Activated CD8-positive, alpha-beta memory T cell treated with anti-CD3 and anti-CD28 coated beads, Interleukin-2, amount 50 U/mL, for 24 hours (primary cell): ENCODE measurements at regions not wholly inside any gene's neighbourhood (a gene's known extent, or its start where the extent isn't known, plus 50 kb on each side); places are given as distances from the start of the nearest gene placed in this dataset.

Experiments used
- DNase-seq: peaks from one replicate; pipeline ENCODE4 v3.0.0-alpha.2; 2020; ENCODE audit errors: extremely low read depth

DNA sequence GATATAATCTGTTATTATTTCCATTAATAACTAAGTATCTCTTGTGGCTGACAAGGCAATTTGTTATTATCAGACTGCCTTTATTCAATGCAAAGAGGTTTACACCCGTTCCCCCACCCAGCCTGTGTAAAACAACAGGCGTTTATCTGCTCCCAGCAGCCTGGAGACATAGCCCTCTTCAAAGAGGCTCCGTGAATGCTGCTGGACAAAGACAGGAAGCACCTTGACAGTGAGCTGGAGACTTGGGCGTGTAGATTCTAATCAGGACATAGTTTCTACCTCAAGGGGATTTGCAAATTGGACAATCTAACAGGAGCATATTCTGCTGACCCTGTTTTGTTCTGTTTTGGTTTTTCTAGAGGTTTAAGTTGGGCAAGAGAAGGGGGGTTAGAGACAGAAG, 733.0 kb upstream of the KIRREL3 start:
- DNase-seq: no peak

DNA sequence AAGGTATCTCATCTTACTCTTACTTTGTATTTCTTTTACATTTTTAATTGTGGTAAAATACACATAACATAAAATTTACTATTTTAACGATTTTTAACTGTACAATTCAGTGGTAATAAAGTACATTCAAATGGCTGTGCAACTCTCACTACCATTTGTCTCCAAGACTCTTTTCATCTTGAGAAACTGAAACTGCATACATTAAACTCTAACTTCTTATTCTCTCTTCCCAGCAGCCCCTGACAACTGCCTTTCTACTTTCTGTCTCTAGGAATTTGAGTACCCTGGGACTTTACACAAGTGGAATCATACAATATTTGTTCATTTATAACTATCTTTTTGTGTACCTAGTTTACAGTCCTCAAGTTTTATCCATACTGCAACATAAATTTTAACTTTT, 725.8 kb upstream of the KIRREL3 start:
- DNase-seq: no peak

GRCh38 chr11:127723714-127724113, 723.1 kb upstream of the KIRREL3 start:
- DNase-seq: no peak

DNA sequence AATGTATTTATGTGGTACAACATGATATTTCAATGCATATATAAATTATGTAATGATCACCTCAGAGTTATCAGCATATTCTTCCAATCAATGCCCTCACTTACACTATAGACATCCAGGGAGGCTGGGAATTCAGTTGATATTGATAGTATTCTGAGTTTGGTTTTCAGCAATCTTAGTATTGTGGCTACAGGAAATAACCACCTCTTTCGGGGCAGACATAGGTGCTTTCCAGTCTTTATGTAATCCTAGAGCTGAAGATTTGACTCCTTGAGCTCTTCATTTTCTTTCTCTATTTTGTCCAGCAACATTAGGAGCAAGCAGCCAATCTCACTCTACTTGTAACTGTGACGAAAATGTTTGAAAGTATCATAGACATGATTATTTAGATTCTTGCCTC, 712.7 kb upstream of the KIRREL3 start:
- DNase-seq: no peak

DNA sequence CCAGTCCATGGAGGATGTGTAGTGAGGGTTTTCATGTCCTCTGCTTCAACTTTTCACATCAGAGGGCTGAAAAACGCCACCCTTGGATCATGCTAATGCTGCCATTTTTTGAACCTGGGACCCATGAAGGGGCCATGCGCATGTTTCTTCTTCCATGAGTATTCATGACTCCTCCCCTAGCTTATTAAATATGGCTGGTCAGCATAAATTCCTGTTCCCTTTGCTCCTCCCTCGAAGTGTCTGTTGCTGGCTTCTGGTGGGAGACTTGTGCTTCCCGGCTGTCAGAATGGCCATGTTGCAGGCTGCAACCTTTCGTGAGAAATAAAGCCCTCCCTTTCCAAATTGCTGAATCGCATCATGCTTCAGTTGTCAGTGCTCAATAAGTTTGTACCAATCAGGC, 711.2 kb upstream of the KIRREL3 start:
- no peak for DNase-seq

GRCh38 chr11:127710831-127711230, 710.3 kb upstream of the KIRREL3 start:
- no peak for DNase-seq

DNA sequence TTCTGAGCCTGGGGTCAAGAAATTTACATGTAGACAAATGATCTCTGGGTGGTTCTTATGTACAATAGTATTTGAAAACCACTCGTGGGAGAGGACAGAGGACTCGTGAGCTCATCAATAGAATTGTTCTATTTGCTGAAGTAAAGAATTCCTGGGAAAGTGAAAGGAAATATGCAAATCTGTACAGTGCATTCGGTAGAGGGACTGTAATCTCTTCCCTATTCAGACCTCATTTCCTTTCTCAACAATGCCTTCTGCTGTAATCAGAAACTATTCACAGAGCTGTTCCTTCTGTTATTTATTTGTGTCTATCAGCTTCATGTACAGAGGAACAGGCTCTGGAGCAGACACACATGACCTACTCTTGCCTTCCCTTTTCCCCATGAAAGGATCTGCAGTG, 709.4 kb upstream of the KIRREL3 start:
- DNase-seq: no peak

GRCh38 chr11:127693686-127694085, 693.1 kb upstream of the KIRREL3 start:
- DNase-seq: no peak

DNA sequence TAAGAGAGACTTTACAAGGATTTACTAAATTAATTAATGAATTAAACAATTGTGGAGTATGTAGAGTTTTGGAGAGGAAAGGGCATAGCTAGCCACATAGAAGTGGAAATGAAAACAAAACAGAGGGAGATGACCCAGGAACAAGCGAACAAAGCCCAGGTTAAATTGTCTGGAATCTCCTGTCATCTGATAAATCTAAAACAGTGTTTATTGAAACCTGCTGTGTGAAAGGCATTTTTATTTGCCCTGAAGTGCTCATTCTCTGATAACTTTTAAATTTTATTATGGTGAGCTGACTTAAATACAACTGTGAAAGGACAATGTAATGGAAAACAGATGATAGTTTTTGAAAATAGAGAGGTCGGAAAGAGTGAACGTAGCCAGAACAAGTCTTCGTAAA, 682.8 kb upstream of the KIRREL3 start:
- DNase-seq: no peak

DNA sequence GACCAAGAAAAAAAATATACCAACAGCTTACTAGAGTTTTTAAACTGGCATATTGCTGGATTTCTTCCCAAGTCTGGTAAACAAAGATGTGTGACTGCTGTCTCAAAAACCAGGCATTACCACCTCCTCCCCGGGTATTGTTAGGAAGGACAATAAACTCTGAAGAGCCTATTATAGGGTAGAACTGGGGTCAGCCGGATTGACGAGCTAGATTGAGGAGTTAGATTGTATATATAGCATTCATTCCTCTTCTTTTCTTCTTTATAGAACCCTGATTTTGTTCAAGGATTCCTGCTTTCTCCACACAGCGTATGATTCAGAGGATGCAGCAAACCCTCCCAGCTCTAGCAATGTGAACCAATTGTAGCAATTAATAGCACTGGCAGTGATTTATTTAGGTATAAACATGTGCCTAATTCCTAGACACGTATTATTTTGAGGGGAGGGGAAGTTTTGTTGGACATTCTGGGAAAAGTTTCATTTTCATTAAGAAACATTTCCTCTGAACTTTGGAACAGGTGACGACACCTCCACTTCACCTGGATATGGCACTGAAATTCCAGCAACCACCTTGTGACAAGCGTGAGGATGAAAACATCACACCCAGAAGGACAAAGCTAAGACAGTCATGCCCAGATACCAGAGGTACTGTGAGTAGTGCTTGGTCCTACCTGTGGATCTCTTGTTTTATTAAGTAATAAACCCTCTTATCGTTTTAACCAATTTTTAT, 679.4 kb upstream of the KIRREL3 start:
- DNase-seq: no peak

DNA sequence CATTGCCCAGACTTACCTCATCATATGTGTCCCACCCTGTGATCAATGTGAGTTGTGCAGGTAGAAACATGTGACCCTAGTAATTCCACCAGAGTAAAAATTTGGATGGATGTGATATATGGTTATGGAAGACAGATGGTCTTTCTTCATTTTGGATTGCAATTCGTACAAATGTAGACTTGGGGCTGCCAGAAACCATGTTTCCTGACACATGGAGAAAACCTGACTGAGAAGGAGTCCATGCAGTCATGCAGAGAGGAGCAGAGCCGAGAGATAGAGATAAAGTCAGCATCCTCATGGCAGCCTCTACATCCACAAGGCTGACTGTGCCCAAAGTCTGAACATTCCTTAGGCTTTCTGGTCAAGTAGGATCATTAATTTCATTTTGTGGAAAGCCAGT, 678.1 kb upstream of the KIRREL3 start:
- DNase-seq: no peak

DNA sequence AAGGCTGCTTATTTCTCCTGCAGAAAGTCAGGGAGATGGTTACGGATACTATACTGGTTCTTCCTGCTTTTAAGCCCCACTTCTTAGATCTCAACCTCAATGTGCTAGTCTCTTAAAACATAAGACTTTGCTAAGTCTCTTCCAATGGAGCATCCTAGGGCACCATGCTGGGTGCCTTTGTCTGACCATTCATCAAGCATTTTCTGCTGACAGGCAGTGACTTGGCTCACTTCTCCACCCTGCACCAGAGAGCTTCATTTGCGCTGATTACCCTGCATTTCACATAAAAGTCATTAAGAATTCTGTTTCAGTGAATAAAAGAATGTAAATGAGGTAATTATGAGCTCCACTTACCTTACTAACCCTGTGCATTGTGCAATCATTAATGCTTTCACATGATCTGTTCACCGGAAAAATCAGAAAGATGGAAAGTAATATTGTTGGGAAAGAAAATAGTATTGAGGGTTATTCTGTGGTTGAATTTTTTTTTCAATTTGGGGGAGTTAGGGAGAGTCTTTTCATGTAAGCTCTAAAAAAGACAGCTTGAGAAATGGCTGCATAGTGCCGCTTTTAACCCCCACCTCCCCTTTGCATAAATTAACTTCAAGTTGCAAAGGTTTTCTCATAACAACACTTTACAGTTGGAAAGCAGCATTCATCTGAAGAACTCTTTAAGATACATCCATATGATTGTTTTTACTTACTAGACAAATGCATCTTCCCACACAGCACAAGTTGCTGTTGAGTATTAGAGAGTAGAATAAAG, 677.3 kb upstream of the KIRREL3 start:
- no peak for DNase-seq

DNA sequence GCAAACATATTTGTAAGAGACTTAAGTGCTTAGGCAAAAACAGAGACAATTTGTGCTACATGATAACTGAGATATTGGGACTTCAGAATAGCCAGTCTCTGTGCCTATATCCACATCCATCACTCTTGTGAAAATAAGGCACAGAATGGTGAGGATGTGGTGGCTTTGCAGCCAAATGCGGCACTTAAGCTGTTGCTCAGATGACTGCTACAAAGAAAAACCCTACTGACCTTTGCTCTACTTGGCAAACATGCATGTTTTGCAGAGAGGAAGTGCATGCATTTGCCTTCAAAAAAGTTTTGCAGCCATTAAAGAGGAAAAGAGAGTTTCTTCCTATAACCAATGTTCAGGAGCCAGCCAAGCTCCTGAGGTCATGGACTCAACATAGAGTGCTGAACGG, 675.0 kb upstream of the KIRREL3 start:
- DNase-seq: no peak

- no peak for DNase-seq
These were observed 674.2 kb upstream of the KIRREL3 start for GRCh38 chr11:127674754-127675153.

GRCh38 chr11:127670374-127671119, 670.0 kb upstream of the KIRREL3 start:
- DNase-seq: no peak

GRCh38 chr11:127656116-127656836, 655.7 kb upstream of the KIRREL3 start:
- DNase-seq: no peak

DNA sequence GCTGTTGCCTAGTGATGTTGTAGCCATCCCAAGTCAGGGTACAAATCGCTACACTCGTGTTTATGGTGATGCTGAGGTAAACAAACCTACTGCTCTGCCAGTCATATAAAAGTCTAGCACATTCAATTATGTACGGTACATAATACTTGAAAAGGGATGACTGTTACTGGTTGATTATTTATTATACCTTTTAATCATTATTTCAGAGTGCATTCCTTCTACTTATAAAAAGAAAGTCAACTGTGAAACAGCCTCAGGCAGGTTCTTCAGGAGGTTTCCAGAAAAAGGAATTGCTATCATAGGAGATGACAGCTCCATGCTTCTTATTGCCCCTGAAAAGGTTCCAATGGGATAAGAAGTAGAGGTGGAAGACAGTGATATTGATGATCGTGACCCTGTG, 652.5 kb upstream of the KIRREL3 start:
- no peak for DNase-seq

GRCh38 chr11:127651888-127652221, 651.3 kb upstream of the KIRREL3 start:
- no peak for DNase-seq

- no peak for DNase-seq
These were observed 650.8 kb upstream of the KIRREL3 start for GRCh38 chr11:127651175-127651887.

- DNase-seq: no peak
These were observed 649.4 kb upstream of the KIRREL3 start for GRCh38 chr11:127649958-127650357.

DNA sequence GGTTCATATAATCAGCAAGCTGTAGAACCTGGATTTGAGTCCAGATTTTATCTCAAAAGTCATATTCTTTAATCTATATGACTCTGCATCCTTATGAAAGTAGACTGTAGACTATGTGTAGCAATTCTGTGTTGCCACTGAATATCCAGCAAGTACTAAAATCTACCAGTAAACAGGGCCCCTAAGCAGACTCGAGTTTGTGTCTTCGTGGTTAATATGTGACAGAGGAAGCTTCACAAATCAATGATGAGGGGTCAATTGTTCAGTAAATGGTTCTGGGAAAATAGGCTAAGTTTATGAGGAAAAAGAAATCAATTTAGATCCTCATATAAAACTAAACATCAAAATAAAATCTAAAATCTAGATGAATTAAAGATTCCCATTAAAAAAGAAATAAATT, 648.5 kb upstream of the KIRREL3 start:
- DNase-seq: no peak

GRCh38 chr11:127648583-127648982, 648.0 kb upstream of the KIRREL3 start:
- DNase-seq: no peak
